ENCODE measurements at regions not wholly inside any gene's neighbourhood (a gene's known extent, or its start where the extent isn't known, plus 50 kb on each side); places are given as distances from the start of the nearest gene placed in this dataset.

DNA sequence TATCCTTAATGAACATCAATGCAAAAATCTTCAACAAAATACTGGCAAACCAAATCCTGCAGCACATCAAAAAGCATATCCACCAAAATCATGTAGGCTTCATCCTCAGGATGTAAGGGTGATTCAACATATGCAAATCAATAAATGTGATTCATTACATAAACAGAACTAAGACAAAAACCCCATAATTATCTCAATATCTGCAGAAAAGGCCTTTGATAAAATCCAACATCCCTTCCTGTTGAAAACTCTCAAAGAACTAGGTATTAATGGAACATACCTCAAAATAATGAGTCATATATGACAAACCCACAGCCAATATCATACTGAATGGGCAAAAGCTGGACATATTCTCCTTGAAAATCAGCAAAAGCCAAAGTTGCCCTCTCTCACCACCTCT is 54.6 kb upstream of the DEPDC1 start:
- DNase-seq: no peak

- no peak for DNase-seq
Observed at GRCh38 chr1:68558321-68559026, 61.6 kb upstream of the DEPDC1 start.

DNA sequence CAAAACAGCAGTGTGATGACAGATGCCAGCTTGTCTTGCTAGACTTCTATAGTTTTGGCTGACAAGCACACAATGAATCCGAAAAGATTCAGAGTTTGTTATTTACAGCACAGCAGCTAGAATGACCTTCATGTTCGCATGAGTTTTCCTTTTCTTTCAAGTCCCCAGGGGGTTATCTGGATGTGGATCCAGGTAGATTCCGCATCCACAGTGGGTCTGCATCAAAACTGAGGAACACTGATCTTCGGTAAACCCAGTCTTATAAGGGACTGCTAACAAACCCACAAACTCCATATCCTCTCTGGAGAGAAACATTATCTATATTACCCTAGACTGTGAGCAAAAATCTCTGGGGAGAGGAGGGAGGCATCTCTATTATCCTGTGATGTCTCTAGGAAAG is 69.0 kb upstream of the DEPDC1 start:
- DNase-seq: no peak

- no peak for DNase-seq
Observed at GRCh38 chr1:68570871-68571270, 74.0 kb upstream of the DEPDC1 start.

- DNase-seq: peak; percentile 29
Observed at GRCh38 chr1:68571454-68572235, 74.8 kb upstream of the DEPDC1 start.

- DNase-seq: no peak
Observed at GRCh38 chr1:68585351-68585750, 88.5 kb upstream of the DEPDC1 start.

- DNase-seq: no peak
Observed at GRCh38 chr1:68586766-68587165, 89.9 kb upstream of the DEPDC1 start.

- DNase-seq: no peak
Observed at GRCh38 chr1:68588304-68588703, 91.4 kb upstream of the DEPDC1 start.

DNA sequence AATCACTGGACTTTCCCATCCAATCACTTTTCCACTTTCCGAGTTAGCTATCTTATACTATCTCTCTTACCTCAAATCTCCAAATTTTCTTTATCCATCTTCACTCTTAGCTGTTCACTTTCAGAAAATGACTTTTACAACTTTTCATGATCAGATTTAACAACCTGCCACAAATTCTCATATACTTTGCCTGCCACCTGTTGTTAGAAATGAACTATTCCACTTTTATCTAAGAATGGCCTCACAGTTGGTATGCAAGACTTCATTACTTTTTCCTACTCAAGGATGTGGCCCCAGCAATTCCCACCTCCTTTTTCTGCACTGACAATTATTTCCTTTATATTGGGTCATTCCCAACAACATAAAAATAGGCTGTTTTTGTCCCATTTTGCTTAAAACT is 93.6 kb upstream of the DEPDC1 start:
- no peak for DNase-seq

GRCh38 chr1:68594851-68595250 is 98.0 kb upstream of the DEPDC1 start:
- DNase-seq: no peak

DNA sequence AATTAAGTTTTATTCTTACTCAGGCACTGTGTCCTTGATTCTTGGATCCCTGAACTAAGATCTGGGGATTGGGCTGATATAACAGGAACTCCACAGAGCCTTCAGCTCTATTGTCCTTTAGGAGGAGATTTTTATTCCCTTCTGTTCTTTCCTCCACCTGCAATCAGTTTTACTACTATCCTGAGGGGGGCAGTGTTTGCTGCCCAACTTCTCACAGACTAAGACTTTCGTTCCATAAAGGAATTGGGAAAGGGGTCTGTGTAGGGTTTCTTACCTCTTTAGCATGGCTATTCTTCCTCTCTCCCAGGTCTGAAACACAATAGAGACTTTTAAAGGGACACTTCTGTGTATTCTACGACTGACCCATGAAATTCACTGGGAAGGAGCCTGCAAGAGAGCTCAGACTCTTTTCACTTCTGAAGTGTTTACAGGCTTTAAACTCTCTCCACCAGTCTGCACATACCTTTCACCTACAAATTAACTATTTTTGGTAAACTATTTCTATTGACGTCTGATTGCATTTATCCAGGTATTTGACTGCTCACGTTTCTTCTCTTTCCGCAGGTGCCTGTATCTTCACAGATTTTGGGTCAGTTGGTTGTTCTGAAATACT is 103.3 kb upstream of the DEPDC1 start:
- no peak for DNase-seq

DNA sequence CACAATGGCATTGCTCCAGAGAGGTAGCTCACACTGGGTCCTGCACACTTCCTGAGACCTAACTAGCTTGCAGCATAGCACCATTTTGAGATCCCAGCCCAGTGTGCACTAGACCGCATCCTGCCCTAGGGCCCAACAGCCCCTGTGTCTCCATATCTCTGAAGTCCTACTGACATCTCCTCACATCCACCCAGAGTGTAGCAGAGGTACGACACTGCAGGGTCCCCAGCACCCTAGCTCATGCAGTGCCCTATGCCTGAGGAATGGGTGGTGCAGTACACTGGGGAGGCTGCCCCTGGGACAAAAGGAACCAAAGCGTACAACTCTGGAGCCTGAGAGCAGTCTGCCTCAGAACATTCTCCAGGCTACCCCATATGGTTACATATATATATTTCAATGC is 111.4 kb upstream of the DEPDC1 start:
- DNase-seq: no peak

- DNase-seq: no peak
Observed at GRCh38 chr1:68615312-68615711, 118.4 kb upstream of the DEPDC1 start.

- no peak for DNase-seq
Observed at GRCh38 chr1:68617942-68618341, 121.1 kb upstream of the DEPDC1 start.

DNA sequence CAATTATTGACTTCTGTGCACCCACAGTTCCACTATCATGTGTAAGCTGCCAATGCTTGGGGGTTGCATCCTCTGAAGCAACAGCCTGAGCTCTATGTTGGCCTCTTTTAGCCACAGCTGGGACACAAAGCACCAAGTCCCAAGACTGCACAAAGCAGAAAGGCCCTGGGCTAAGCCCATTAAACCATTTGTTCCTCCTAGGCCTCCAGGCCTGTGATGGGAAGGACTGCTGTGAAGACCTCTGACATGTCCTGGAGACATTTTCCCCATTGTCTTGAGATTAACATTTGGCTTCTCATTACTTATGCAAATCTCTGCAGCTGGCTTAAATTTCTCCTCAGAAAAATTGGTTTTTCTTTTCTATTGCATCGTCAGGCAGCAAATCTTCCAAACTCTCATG is 123.7 kb upstream of the DEPDC1 start:
- no peak for DNase-seq

- no peak for DNase-seq
Observed at GRCh38 chr1:68623700-68624099, 126.8 kb upstream of the DEPDC1 start.

- no peak for DNase-seq
Observed at GRCh38 chr1:68624233-68624632, 127.4 kb upstream of the DEPDC1 start.

DNA sequence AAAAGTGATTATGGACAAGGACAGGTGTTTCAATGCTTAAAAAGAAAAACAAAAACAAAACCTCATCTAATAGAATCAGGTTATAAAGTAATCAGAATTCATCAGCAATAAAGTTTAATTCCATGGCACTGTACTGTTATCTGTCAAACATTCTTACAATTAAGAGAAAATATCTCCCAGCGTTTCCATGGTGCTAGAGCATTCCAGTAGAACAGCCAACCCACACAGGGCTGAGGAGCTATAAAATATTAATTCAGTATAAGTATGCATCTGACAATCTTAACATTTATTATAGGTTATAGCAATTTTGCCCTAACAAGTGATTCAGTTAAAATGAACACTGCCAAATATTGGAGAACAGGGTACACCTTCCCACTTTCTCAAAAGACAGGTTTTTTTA is 128.7 kb upstream of the DEPDC1 start:
- no peak for DNase-seq

DNA sequence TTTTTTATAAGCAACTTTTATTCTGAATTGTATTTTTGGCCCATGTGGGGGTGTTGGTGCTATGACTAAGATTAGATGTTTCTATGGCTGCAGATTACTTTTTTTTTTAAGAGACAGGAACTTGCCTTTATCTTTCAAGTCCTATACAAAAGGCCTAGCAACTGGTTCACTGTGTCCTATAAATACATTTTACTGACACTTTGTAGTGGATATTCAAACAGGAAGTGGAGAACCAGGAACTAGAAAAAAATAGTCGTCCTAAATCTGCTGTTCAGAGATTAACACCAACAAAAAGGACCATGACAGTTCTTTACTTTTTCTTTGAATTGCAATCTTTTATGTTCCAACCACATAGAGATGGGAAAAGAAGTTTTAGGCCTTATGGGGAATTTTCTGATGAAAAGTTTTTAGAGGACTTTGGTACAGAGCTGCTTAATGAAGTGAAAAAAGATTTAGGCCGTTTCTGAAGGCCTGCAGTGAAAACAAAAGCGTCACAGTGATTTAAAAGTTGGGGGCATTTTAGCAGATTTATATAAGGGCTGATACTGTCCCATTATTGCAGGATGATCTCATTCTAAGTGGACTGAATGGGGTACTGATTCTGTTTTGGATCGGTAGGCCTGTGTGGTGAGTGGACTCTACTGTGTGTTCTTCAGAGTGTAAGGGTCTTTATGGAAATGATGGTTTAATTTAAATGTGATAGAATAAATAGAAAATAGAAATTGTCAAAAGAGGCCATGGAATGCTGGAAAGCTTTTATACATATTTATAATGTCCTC is 136.4 kb upstream of the DEPDC1 start:
- no peak for DNase-seq

DNA sequence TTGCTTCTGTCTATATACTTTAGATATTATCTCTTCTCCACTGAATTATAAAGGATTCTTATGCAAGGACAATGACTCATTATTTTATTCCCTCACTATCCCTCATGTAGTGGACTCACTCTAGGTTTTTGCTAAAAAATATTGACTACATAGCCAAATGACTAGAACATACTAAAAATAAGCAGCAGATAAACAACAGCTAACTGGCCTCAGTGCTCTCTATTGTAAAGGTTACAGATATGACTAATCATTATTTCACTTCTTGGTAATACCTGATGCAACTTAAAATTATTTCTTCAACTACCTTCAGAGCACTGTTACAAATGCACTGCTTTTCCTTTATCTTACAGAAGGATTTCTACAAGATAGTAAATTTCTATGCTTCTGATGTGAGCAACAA is 147.6 kb upstream of the DEPDC1 start:
- no peak for DNase-seq

DNA sequence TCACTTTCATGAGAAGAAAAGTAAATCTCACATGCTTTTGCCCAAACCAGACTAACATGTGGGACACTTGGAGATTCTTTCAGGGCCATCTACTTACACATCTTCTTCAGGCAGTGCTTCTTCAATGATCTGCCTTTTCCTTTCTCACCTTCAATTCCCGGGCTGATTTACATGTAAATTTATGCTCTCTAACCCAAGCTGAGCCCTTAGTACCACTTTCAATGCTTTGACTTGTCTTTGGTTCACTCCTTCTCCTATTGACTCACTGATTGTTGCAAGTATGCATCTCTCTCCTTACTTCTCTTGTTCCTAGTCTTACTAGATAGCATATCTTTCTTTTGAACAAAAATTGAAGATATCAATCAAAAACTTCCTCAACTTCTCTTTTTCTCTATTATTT is 154.2 kb upstream of the DEPDC1 start:
- DNase-seq: no peak

DNA sequence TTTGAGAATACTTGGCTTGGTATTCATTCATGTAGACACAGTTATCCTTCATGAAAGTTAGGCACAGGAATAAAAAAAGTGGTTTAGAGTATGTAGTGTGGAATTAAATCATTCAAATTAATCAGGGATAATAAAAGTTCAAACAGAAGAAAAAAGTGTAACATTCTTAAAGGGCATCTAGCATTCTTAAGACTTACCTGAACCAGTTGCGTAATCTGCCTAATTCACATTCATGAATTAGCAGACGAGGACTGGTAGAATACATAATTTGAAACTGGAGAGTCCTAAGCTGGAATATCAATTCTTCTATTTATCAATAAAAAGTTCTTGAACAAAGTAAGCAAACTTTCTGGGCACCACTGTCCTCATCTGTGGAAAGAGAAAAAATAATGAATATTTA is 157.0 kb upstream of the DEPDC1 start:
- DNase-seq: no peak

DNA sequence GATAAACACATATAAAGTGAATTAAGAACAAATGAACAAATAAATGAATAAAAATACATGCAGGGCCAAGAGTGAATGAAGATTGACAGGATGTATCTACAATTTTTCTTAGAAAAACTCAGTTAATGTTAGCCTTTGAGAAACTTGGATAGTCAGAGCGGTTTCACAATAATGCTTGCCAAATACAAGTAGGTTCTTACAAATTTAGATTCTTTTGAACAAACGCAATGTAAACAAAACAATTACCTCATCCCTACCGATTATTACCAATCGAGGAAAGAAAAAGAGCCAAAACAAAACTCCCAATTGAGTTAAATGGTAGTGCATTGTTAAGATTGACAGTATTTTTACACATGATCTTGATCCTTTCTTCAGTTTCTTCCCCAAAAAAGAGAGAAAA is 176.9 kb upstream of the DEPDC1 start:
- no peak for DNase-seq
